ENCODE measurements at regions not wholly inside any gene's neighbourhood (a gene's known extent, or its start where the extent isn't known, plus 50 kb on each side); places are given as distances from the start of the nearest gene placed in this dataset.

DNA sequence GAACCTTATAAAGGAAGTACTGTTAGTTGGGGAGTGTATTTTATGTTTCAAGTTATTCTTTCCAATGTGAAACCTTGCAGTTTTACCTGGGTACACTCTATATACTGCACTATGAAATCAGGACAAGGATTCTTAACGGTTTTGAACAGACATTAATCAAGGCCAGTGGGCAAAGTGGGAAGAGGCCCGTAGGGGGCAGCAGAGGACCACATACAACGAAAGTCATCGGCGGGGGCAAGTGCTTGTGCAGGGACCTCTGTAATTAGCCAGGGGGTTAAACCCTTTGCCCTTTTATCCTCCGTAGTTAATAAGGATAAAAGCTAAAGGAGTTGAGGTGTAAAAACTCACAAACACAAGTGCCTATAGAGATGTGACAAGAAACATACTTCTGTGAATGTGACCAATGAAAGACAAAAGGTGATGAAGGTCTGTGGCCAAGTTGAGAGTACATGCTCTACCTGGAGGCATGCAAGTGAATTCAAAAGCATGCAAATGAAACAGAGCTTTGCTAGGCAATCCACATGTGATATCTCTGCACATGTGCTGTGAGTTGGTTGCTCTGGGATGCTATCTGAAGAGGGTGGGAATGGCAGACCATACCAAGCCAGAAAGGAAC lies 392.7 kb upstream of the MAN1A1 start:
- DNase-seq (ENCODE audit: low read depth): peak; percentile 53
- TF ChIP-seq, protein P1, sequence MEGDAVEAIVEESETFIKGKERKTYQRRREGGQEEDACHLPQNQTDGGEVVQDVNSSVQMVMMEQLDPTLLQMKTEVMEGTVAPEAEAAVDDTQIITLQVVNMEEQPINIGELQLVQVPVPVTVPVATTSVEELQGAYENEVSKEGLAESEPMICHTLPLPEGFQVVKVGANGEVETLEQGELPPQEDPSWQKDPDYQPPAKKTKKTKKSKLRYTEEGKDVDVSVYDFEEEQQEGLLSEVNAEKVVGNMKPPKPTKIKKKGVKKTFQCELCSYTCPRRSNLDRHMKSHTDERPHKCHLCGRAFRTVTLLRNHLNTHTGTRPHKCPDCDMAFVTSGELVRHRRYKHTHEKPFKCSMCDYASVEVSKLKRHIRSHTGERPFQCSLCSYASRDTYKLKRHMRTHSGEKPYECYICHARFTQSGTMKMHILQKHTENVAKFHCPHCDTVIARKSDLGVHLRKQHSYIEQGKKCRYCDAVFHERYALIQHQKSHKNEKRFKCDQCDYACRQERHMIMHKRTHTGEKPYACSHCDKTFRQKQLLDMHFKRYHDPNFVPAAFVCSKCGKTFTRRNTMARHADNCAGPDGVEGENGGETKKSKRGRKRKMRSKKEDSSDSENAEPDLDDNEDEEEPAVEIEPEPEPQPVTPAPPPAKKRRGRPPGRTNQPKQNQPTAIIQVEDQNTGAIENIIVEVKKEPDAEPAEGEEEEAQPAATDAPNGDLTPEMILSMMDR (IDR thresholded peaks at IDR 0.05; ENCODE audit: insufficient read depth, low read depth, low read length): peak; percentile 85
- H3K4me3 ChIP-seq (ENCODE audit: low read depth, low read length): no peak overlapping the region

DNA sequence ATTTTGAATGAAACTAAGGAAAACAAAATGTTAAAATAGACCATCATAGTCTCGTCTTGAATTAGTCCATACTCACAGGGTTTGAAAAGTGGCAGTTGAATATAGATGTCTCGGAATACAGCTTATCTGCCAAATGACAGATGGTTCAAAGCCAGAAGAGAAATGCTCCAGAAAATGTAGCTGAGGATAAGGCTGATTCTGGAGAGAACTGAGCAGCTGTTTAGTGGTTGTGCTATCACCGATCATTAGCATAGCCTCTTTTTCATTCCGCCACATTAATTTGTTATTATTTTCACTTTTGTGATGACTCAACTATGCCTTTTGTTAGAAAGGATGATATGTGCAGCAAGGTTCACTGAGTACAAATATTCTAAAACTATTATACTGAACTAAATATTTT lies 390.2 kb upstream of the MAN1A1 start:
- no peak for DNase-seq (ENCODE audit: low read depth)
- no peak overlapping the region for H3K4me3 ChIP-seq (ENCODE audit: low read depth, low read length)
- TF ChIP-seq, protein P1 (IDR thresholded peaks at IDR 0.05; ENCODE audit: insufficient read depth, low read depth, low read length): no peak

DNA sequence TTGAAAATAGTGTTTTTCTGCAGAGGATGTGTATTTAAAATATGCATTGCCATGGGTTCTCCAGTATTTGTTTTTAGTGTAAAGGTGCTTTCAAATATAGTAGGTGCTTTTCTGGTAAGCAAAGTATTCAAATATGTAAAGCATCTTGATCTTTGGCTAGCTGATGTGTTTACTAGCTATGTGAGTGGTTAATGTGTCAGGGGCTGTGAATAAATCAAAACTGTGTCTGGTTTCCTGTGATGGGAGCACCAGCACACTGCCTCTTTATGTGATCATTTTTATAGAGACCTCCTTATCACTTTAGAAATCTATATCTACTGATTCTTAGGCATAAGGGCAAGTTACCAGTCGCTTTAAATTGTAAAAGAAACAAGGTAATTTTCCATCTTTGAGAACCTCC lies 388.9 kb upstream of the MAN1A1 start:
- no peak overlapping the region for H3K4me3 ChIP-seq (ENCODE audit: low read depth, low read length)
- TF ChIP-seq, protein P1 (IDR thresholded peaks at IDR 0.05; ENCODE audit: insufficient read depth, low read depth, low read length): no peak
- DNase-seq (ENCODE audit: low read depth): no peak

DNA sequence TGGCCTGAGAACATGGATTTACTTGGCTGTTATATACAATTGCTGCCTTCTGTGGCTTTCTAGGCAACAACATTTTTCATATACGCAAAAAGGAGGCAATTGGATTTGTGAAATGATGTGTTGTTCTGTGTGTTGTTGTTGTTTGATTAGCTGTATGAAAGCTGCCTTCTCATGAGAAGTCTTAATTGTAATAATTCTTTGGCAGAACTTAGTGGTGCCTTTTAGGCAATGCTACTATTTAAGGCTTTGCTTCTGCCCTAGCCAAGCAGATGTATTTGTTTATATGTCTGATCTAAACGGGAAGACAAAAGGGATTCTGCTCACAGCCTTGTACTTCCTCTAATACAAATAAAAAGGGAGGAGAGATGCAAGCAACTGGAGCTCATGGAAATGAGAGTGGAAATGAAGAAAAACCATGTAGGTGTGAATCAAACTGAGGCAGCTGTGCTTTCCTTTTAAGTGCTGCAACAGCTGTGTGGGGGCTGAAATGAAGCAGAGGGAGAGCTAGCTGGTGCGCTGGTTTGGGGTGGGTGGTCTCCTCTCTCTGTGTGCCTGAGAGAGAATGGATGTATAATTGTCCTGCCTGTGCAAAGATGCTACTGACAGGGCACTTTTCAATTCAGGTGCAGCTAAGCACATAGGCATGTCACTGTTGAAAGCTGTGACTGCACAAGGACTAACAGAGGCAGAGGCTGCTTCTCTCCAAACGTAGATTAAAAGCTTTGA lies 386.9 kb upstream of the MAN1A1 start:
- DNase-seq (ENCODE audit: low read depth): no peak
- TF ChIP-seq, protein P1 (IDR thresholded peaks at IDR 0.05; ENCODE audit: insufficient read depth, low read depth, low read length): no peak
- H3K4me3 ChIP-seq (ENCODE audit: low read depth, low read length): no peak overlapping the region

DNA sequence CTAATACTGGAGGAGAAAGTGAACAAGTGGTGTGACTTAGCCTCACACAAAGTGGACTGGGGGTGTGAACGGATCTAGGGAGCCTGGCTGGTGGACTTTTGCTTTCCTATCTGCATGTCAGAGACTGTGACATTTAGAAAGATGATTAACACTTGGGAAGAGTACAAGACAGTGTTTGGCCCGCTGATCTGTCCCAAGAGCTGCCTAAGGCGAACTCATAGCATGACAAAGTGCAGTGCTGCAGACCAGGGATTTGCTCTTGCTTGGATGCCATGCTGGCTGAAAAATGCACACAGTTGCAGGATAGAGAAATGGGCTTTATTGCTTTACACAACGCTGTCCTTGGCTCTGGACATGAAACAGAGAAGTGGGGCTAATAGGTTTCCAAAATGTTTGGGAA lies 386.0 kb upstream of the MAN1A1 start:
- TF ChIP-seq, protein P1 (IDR thresholded peaks at IDR 0.05; ENCODE audit: insufficient read depth, low read depth, low read length): no peak
- no peak overlapping the region for H3K4me3 ChIP-seq (ENCODE audit: low read depth, low read length)
- no peak for DNase-seq (ENCODE audit: low read depth)

DNA sequence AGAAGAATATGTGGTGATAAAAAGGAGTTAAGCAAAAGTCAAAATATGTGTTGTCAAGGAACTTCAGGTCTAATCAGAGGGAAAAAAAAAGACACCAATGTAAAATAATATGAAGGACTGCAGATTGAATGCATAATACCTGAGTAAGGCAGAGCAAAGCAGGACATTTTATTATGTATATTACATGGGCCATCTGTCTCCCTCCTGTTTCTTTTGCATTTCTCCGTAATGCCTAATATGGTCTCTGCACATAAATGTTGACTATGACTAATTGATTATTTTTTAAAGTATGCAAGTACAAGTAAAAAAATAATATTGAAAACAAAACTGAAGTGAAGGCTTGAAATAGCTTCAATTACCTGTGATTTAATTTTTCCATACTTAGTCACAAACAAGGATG lies 384.7 kb upstream of the MAN1A1 start:
- TF ChIP-seq, protein P1 (IDR thresholded peaks at IDR 0.05; ENCODE audit: insufficient read depth, low read depth, low read length): no peak
- H3K4me3 ChIP-seq (ENCODE audit: low read depth, low read length): no peak overlapping the region
- DNase-seq (ENCODE audit: low read depth): no peak
